Adrenal gland (tissue), 5 donors: ENCODE measurements at regions not wholly inside any gene's neighbourhood (a gene's known extent, or its start where the extent isn't known, plus 50 kb on each side); places are given as distances from the start of the nearest gene placed in this dataset.

Experiments used
- POLR2A ChIP-seq, 2 donors: fragments of 450-650 bp; IDR thresholded peaks; one replicate each; pipeline ENCODE4 v1.6.1; 2017; ENCODE audit warnings: antibody characterized with exemption in 2 of 2, mild to moderate bottlenecking in 2 of 2, moderate library complexity in 1 of 2
- TF ChIP-seq, protein P1 (sequence below), 6 experiments: fragments of 450-650 bp in 4 of 6; fragments of 200-600 bp in 2 of 6; sonication (generic) in 1 of 6; IDR thresholded peaks; 1 replicate in 5 of 6; 2 replicates in 1 of 6; pipeline versions ENCODE4 v1.5.1 to v1.8.0; 2016 to 2021; ENCODE audit warnings: antibody characterized with exemption in 6 of 6, mild to moderate bottlenecking in 2 of 6, moderate library complexity in 1 of 6
- donor health status: DM: no; HTN: no; CAD: no.

DNA sequence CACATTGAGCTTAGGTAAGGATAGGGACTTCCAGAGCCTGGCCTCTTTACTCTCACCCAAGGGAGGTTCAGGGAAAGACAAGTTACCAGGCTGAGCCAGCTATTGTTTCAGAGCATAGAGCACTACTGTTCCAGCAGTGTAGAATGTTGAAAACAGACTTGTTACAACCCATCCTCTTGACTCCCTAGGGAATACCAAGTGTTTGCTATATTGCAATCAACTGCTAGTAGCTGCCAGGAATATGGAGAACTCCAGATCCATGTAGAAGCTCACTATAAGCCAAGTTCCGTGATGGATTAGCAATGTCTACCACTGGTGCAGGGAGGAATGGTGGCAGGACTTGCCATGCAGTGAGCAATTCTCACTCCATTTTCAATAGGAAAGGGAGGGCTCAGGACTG lies 199.8 kb upstream of the RBM19 start:
- TF ChIP-seq, protein P1, sequence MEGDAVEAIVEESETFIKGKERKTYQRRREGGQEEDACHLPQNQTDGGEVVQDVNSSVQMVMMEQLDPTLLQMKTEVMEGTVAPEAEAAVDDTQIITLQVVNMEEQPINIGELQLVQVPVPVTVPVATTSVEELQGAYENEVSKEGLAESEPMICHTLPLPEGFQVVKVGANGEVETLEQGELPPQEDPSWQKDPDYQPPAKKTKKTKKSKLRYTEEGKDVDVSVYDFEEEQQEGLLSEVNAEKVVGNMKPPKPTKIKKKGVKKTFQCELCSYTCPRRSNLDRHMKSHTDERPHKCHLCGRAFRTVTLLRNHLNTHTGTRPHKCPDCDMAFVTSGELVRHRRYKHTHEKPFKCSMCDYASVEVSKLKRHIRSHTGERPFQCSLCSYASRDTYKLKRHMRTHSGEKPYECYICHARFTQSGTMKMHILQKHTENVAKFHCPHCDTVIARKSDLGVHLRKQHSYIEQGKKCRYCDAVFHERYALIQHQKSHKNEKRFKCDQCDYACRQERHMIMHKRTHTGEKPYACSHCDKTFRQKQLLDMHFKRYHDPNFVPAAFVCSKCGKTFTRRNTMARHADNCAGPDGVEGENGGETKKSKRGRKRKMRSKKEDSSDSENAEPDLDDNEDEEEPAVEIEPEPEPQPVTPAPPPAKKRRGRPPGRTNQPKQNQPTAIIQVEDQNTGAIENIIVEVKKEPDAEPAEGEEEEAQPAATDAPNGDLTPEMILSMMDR (IDR thresholded peaks at IDR 0.05) = no peak
- no peak for TF ChIP-seq POLR2A (IDR thresholded peaks at IDR 0.05)
